Embryonic facial prominence (tissue), 1 donor: ENCODE measurements at regions not wholly inside any gene's neighbourhood (a gene's known extent, or its start where the extent isn't known, plus 50 kb on each side); places are given as distances from the start of the nearest gene placed in this dataset.

Experiments
- DNase-seq: peaks from one replicate; pipeline ENCODE4 v3.0.0-alpha.2; 2016; ENCODE audit errors: extremely low spot score

- no peak for DNase-seq
Observed at GRCh38 chr16:48833461-48833860, 223.5 kb upstream of the N4BP1 start.

GRCh38 chr16:48831076-48831722 lies 221.2 kb upstream of the N4BP1 start:
- no peak for DNase-seq

GRCh38 chr16:48829336-48830310 lies 219.6 kb upstream of the N4BP1 start:
- no peak for DNase-seq

GRCh38 chr16:48824271-48824670 lies 214.3 kb upstream of the N4BP1 start:
- DNase-seq, result no peak

GRCh38 chr16:48822431-48822830 lies 212.5 kb upstream of the N4BP1 start:
- DNase-seq, result no peak

- no peak for DNase-seq
Observed at GRCh38 chr16:48820379-48820778, 210.4 kb upstream of the N4BP1 start.

- DNase-seq, result no peak
Observed at GRCh38 chr16:48818257-48818656, 208.3 kb upstream of the N4BP1 start.

- no peak for DNase-seq
Observed at GRCh38 chr16:48817032-48817431, 207.1 kb upstream of the N4BP1 start.

GRCh38 chr16:48816393-48816792 lies 206.4 kb upstream of the N4BP1 start:
- DNase-seq, result no peak

- DNase-seq, result no peak
Observed at GRCh38 chr16:48814994-48815393, 205.0 kb upstream of the N4BP1 start.

- no peak for DNase-seq
Observed at GRCh38 chr16:48813485-48813884, 203.5 kb upstream of the N4BP1 start.

GRCh38 chr16:48812856-48813255 lies 202.9 kb upstream of the N4BP1 start:
- DNase-seq, result no peak

GRCh38 chr16:48811478-48811877 lies 201.5 kb upstream of the N4BP1 start:
- DNase-seq, result no peak

- no peak for DNase-seq
Observed at GRCh38 chr16:48810803-48811453, 200.9 kb upstream of the N4BP1 start.

- no peak for DNase-seq
Observed at GRCh38 chr16:48810436-48810802, 200.4 kb upstream of the N4BP1 start.

- no peak for DNase-seq
Observed at GRCh38 chr16:48790151-48790550, 180.2 kb upstream of the N4BP1 start.

GRCh38 chr16:48788475-48788874 lies 178.5 kb upstream of the N4BP1 start:
- no peak for DNase-seq

GRCh38 chr16:48745541-48745940 lies 135.6 kb upstream of the N4BP1 start:
- no peak for DNase-seq

GRCh38 chr16:48740964-48741363 lies 131.0 kb upstream of the N4BP1 start:
- DNase-seq, result no peak

GRCh38 chr16:48734220-48734619 lies 124.2 kb upstream of the N4BP1 start:
- DNase-seq, result no peak

- no peak for DNase-seq
Observed at GRCh38 chr16:48704710-48705109, 94.7 kb upstream of the N4BP1 start.

- peak; percentile 40 for DNase-seq
Observed at GRCh38 chr16:48687421-48688038, 77.5 kb upstream of the N4BP1 start.
